Mucosa of descending colon (tissue), 3 donors: ENCODE measurements at regions not wholly inside any gene's neighbourhood (a gene's known extent, or its start where the extent isn't known, plus 50 kb on each side); places are given as distances from the start of the nearest gene placed in this dataset.
A peak's percentile ranks its signal among the peaks of the same experiment; 100 is the strongest.

Experiments used
- ATAC-seq: fragments of 200-7000 bp; cut with Tn5 transposase; one replicate; pipeline ENCODE4 v1.9.1; 2020; ENCODE audit warnings: mild to moderate bottlenecking, moderate library complexity
- DNase-seq, 3 donors: peaks; one replicate each; pipeline ENCODE4 v3.0.0-alpha.2; 2020
- H3K36me3 ChIP-seq: fragments of 200-600 bp; one replicate; pipeline ENCODE4 v1.8.0; 2021; ENCODE audit warnings: low read depth, mild to moderate bottlenecking
- H3K4me1 ChIP-seq: fragments of 200-600 bp; one replicate; pipeline ENCODE4 v1.8.0; 2021; ENCODE audit warnings: low read depth, mild to moderate bottlenecking
- H3K4me3 ChIP-seq: fragments of 200-600 bp; one replicate; pipeline ENCODE4 v1.8.0; 2021; ENCODE audit warnings: mild to moderate bottlenecking
- H3K9me3 ChIP-seq: fragments of 200-600 bp; one replicate; pipeline ENCODE4 v1.8.0; 2021; ENCODE audit warnings: mild to moderate bottlenecking
- intact Hi-C, 2 donors: fragments of 100-400 bp; cut with DNase I in 1 of 2; cut with micrococcal nuclease in 1 of 2; formaldehyde crosslinking; loops; one replicate each; pipeline versions ENCODE4 v1.11.0 to v1.11.1; 2022; cut with DNase I, micrococcal nuclease
- TF ChIP-seq, protein P1 (sequence below): fragments of 200-600 bp; IDR thresholded peaks from one replicate; pipeline ENCODE4 v1.8.0; 2022; ENCODE audit warnings: antibody characterized with exemption, mild to moderate bottlenecking
- donor health status: DM: no; HTN: no; CAD: no; lungs with moderate emphysema.
- donor health status: DM: no; HTN: no; CAD: no.
- donor health status: DM: no; HTN: yes; CAD: no.

DNA sequence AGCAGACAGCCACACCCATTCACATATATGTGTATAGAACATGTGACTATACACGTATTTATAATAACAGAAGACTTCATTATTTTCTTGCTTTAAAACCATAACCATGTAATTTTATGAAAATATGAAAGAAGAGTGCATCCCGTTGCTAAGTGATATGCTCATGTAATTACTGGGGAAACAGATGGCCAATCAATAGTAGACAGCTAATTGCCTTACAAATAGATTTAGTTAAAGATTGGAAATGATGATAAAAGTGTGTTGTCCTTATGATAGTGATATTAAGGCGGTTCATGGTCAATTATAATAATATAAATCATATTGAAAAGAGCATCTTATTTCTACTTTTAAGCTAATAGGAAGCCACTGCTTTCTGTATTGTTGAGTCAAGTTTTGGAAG, 95.9 kb downstream of the RFC3 start:
- ATAC-seq (no peak), DNase-seq (no peak)
- no peaks in the 10 kb centered on the region for H3K36me3 ChIP-seq
- intact Hi-C loops = no loop called here
- no peaks in the 10 kb centered on the region for H3K4me1 ChIP-seq
- TF ChIP-seq, protein P1, sequence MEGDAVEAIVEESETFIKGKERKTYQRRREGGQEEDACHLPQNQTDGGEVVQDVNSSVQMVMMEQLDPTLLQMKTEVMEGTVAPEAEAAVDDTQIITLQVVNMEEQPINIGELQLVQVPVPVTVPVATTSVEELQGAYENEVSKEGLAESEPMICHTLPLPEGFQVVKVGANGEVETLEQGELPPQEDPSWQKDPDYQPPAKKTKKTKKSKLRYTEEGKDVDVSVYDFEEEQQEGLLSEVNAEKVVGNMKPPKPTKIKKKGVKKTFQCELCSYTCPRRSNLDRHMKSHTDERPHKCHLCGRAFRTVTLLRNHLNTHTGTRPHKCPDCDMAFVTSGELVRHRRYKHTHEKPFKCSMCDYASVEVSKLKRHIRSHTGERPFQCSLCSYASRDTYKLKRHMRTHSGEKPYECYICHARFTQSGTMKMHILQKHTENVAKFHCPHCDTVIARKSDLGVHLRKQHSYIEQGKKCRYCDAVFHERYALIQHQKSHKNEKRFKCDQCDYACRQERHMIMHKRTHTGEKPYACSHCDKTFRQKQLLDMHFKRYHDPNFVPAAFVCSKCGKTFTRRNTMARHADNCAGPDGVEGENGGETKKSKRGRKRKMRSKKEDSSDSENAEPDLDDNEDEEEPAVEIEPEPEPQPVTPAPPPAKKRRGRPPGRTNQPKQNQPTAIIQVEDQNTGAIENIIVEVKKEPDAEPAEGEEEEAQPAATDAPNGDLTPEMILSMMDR = no peak
- H3K4me3 ChIP-seq = no peak overlapping the region
- no peaks in the 10 kb centered on the region for H3K9me3 ChIP-seq

DNA sequence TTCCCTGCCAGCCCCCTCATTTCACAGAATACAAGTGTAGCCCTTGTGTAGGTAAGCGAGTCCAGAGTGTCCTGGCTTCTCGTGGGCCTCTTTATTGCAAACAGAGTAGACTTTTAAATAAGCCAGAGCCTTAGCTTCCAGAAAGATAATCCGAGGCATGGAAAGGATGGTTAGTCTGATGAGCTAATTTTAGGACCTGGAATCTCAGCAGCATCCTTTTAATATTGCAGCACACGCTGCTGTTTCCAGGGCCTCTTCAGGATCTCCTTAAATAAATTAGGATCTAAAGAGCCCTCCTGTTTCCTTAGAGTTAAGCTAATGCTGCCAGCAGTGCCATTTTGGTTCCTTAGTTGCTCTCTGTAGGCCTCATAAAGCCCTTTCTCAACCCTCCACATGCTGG, 99.2 kb downstream of the RFC3 start:
- Histone ChIP-seq H3K9me3 (no peaks in the 10 kb centered on the region), H3K36me3 (no peaks in the 10 kb centered on the region), H3K4me1 (no peaks in the 10 kb centered on the region), H3K4me3 (no peak overlapping the region)
- ATAC-seq (no peak), DNase-seq (no peak)
- intact Hi-C loops = no loop called here
- TF ChIP-seq, protein P1 = no peak

DNA sequence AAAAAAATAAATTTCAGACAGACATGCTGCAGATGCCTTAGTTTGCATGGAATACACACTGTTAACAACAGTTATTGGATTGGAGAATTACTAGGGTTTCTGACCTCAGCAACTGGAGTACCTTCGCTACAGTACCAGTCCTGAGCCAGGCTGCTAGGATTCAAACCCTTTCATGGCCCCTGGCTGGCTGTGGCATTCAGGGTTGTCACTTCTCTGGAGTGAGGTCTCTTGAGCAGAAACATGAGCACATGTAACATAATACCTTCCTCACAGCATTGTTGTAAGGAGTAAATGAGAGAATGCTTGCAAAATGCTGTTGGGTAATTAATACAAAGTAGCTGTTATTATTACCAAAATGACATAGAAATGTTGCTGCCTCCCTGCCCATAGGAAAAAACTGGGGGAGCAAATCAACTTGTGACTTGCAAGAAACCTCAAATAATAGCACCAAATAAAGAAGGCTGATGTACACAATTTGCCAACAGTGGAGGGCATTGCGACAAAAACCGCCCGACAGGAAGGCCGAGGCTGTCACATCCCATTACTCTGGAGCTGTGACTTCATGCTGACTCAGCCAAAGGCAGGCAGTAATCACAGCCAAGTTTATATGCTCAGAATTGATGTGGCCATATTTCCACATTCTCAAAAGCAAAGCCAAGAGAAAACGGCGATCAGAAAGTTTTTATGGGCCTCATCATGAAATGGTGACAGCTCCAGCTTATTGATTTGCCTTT, 100.4 kb downstream of the RFC3 start:
- Histone ChIP-seq H3K36me3 (no peaks in the 10 kb centered on the region), H3K9me3 (no peaks in the 10 kb centered on the region), H3K4me3 (no peak overlapping the region), H3K4me1 (no peaks in the 10 kb centered on the region)
- intact Hi-C loops = no loop called here
- ATAC-seq (no peak), DNase-seq (no peak)
- TF ChIP-seq, protein P1 = no peak

DNA sequence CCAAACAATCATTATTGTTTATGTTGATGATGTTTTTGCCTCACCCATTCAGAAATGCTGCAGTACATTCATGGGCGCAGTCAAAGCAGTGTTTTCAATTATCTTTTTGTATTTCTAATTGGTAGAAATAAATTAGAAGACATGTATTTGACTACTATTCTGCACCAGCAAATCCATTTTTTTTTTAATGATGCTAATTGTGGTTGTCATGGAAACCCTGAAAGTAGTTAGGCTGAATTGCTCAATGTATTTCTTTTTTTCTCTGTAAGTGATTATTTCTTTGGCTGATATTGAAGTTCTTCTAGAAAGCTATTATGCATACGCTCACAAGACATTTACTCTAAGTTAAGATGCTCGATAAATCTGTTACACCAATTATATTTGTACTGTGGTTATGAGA, 101.2 kb downstream of the RFC3 start:
- H3K9me3 ChIP-seq = no peaks in the 10 kb centered on the region
- TF ChIP-seq, protein P1 = no peak
- DNase-seq (no peak), ATAC-seq (no peak)
- no peaks in the 10 kb centered on the region for H3K36me3 ChIP-seq
- H3K4me1 ChIP-seq = no peaks in the 10 kb centered on the region
- no peak overlapping the region for H3K4me3 ChIP-seq
- intact Hi-C loops = no loop called here

DNA sequence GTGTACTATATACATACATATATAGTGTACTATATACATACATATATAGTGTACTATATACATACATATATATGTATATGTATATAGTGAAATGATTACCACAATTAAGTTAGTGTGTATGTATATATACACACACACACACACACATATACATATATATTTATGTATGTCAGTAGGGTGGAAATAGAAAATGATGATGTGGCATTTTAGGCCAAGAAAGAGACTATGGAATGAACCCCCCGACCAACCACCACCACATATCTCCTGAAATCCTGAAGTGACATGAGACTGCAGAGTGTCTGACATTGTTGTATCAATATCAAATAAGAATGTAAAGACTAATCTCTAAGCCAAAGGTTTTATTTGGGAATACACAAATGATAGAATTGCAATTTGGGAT, 107.6 kb downstream of the RFC3 start:
- no peak overlapping the region for H3K4me3 ChIP-seq
- H3K4me1 ChIP-seq = no peaks in the 10 kb centered on the region
- DNase-seq = no peak
- H3K36me3 ChIP-seq = no peaks in the 10 kb centered on the region
- intact Hi-C loops = no loop called here
- TF ChIP-seq, protein P1 = no peak
- no peak for ATAC-seq
- no peaks in the 10 kb centered on the region for H3K9me3 ChIP-seq

DNA sequence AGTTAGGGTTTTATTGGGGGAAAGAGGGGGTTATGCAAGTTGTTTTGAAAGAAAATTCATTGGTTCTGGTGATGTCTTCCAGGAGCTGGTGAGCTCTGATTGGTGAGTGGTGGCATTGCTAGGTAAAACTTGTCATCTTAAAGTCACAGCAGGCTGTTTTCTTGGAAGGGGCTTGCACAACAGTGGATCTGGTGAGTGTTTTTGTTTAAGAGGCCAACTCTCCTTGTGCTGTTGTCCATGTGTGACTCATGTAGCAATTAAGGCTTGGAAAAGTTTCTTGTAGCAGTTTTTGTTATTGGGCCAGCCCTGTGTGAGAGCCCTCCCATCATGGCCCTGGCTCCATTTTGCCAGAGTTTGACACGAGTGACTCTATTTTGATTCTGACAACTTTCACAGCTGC, 109.4 kb downstream of the RFC3 start:
- TF ChIP-seq, protein P1 = no peak
- no peaks in the 10 kb centered on the region for H3K9me3 ChIP-seq
- intact Hi-C loops = no loop called here
- no peaks in the 10 kb centered on the region for H3K36me3 ChIP-seq
- DNase-seq (no peak), ATAC-seq (peak; percentile 23)
- H3K4me1 ChIP-seq = no peaks in the 10 kb centered on the region
- H3K4me3 ChIP-seq = no peak overlapping the region
